GM18520 (cell line): ENCODE measurements at regions not wholly inside any gene's neighbourhood (a gene's known extent, or its start where the extent isn't known, plus 50 kb on each side); places are given as distances from the start of the nearest gene placed in this dataset.

ENCODE experiments used
- ATAC-seq: cut with Tn5 transposase; IDR thresholded peaks from one replicate; pipeline ENCODE4 v1.9.1; 2021; ENCODE audit not compliant: unreplicated experiment

GRCh38 chr7:115478426-115478825 lies 552.1 kb downstream of the TFEC start:
- no peak for ATAC-seq

GRCh38 chr7:115477193-115477651 lies 553.3 kb downstream of the TFEC start:
- ATAC-seq, result no peak

GRCh38 chr7:115476671-115477181 lies 553.8 kb downstream of the TFEC start:
- no peak for ATAC-seq

GRCh38 chr7:115475761-115476385 lies 554.0 kb downstream of the MDFIC start:
- no peak for ATAC-seq

GRCh38 chr7:115475206-115475605 lies 553.3 kb downstream of the MDFIC start:
- no peak for ATAC-seq

- ATAC-seq, result no peak
Measured at GRCh38 chr7:115474137-115474536, 552.2 kb downstream of the MDFIC start.

- ATAC-seq, result no peak
Measured at GRCh38 chr7:115471891-115472290, 550.0 kb downstream of the MDFIC start.

GRCh38 chr7:115462301-115463015 lies 540.6 kb downstream of the MDFIC start:
- no peak for ATAC-seq

- ATAC-seq, result no peak
Measured at GRCh38 chr7:115449689-115450088, 527.8 kb downstream of the MDFIC start.

GRCh38 chr7:115447495-115447894 lies 525.6 kb downstream of the MDFIC start:
- no peak for ATAC-seq

- ATAC-seq, result no peak
Measured at GRCh38 chr7:115441033-115441432, 519.1 kb downstream of the MDFIC start.

GRCh38 chr7:115435178-115435577 lies 513.3 kb downstream of the MDFIC start:
- peak; percentile 99 for ATAC-seq

- no peak for ATAC-seq
Measured at GRCh38 chr7:115429918-115430317, 508.0 kb downstream of the MDFIC start.

- ATAC-seq, result no peak
Measured at GRCh38 chr7:115417662-115418061, 495.8 kb downstream of the MDFIC start.

GRCh38 chr7:115410972-115411686 lies 489.2 kb downstream of the MDFIC start:
- ATAC-seq, result peak; percentile 85

- ATAC-seq, result no peak
Measured at GRCh38 chr7:115410434-115410820, 488.5 kb downstream of the MDFIC start.

GRCh38 chr7:115409682-115410433 lies 488.0 kb downstream of the MDFIC start:
- ATAC-seq, result no peak

- ATAC-seq, result no peak
Measured at GRCh38 chr7:115406219-115406618, 484.3 kb downstream of the MDFIC start.

GRCh38 chr7:115387137-115387536 lies 465.2 kb downstream of the MDFIC start:
- no peak for ATAC-seq

- ATAC-seq, result no peak
Measured at GRCh38 chr7:115379321-115379720, 457.4 kb downstream of the MDFIC start.

GRCh38 chr7:115368998-115369397 lies 447.1 kb downstream of the MDFIC start:
- no peak for ATAC-seq
